PC-3 (cell line): ENCODE measurements at regions not wholly inside any gene's neighbourhood (a gene's known extent, or its start where the extent isn't known, plus 50 kb on each side); places are given as distances from the start of the nearest gene placed in this dataset.

Source experiments
- EZH2 ChIP-seq: fragments of 300-600 bp; sonication (generic); IDR thresholded peaks from one replicate; pipeline ENCODE4 v1.6.1; 2017; ENCODE audit warnings: antibody characterized with exemption, mild to moderate bottlenecking, low read length; ENCODE audit not compliant: unreplicated experiment
- EZH2phosphoT487 ChIP-seq: fragments of 300-600 bp; sonication (generic); IDR thresholded peaks from 2 replicates; pipeline ENCODE4 v1.6.1; 2018; ENCODE audit warnings: mild to moderate bottlenecking, antibody characterized with exemption, low read length, borderline replicate concordance
- TF ChIP-seq, protein P1 (sequence below): fragments of 300-600 bp; sonication (generic); conservative IDR thresholded peaks from 2 replicates; pipeline ENCODE4 v1.5.1; 2017; ENCODE audit warnings: antibody characterized with exemption, low read depth, mild to moderate bottlenecking, low read length

DNA sequence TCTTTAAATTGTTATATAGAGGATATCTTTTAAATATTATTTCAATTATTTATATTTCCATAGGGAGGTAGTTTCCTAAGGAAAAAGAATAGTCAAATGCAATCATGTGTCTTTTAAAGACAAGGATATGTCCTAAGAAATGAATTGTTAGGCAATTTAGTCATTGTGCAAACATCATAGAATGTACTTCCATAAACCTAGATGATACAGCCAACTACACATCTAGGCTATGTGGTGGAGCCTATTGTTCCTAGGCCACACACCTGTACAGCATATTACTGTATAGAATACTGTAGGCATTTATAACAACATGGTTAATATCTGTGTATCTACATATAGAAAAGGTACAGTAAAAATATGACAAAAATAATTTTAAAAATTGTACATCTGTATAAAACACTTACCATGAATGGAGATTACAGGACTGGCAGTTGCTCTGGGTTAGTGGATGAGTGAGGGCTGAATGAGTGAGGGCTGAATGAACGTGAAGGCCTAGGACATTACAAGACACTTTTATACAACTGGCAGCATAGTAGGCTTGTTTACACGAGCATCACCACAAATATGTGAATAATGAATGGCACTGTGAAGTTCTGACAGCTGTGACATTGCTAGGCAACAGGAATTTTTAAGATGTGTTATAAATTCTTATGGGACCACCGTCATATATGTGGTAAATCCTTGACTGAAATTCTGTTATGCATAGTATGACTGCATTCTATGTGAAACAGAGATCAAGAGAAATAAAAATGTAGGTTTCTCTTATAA lies 1879.0 kb upstream of the RAG2 start:
- TF ChIP-seq, protein P1, sequence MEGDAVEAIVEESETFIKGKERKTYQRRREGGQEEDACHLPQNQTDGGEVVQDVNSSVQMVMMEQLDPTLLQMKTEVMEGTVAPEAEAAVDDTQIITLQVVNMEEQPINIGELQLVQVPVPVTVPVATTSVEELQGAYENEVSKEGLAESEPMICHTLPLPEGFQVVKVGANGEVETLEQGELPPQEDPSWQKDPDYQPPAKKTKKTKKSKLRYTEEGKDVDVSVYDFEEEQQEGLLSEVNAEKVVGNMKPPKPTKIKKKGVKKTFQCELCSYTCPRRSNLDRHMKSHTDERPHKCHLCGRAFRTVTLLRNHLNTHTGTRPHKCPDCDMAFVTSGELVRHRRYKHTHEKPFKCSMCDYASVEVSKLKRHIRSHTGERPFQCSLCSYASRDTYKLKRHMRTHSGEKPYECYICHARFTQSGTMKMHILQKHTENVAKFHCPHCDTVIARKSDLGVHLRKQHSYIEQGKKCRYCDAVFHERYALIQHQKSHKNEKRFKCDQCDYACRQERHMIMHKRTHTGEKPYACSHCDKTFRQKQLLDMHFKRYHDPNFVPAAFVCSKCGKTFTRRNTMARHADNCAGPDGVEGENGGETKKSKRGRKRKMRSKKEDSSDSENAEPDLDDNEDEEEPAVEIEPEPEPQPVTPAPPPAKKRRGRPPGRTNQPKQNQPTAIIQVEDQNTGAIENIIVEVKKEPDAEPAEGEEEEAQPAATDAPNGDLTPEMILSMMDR, result no peak
- TF ChIP-seq EZH2 (no peak), EZH2phosphoT487 (no peak)
